Subcutaneous abdominal adipose tissue (tissue), 5 donors: ENCODE measurements at regions not wholly inside any gene's neighbourhood (a gene's known extent, or its start where the extent isn't known, plus 50 kb on each side); places are given as distances from the start of the nearest gene placed in this dataset.

Experiments used
- H3K27ac ChIP-seq: one replicate; pipeline ENCODE4 v1.7.0; 2013; ENCODE audit warnings: low read depth, mild to moderate bottlenecking, inconsistent platforms, low read length, moderate library complexity
- H3K27me3 ChIP-seq, 5 donors: one replicate each; pipeline ENCODE4 v1.7.0; 2013; ENCODE audit warnings: low read length in 5 of 5, inconsistent platforms in 1 of 5; ENCODE audit not compliant: control insufficient read depth in 5 of 5, insufficient read depth in 4 of 5
- H3K36me3 ChIP-seq, 5 donors: one replicate each; pipeline ENCODE4 v1.7.0; 2013; ENCODE audit warnings: low read length in 5 of 5; ENCODE audit not compliant: control insufficient read depth in 5 of 5, insufficient read depth in 5 of 5
- H3K4me1 ChIP-seq, 5 donors: one replicate each; pipeline ENCODE4 v1.7.0; 2013; ENCODE audit warnings: low read length in 5 of 5, mild to moderate bottlenecking in 3 of 5, moderate library complexity in 1 of 5; ENCODE audit not compliant: control insufficient read depth in 5 of 5, insufficient read depth in 5 of 5
- H3K4me3 ChIP-seq, 5 donors: one replicate each; pipeline ENCODE4 v1.7.0; 2013; ENCODE audit warnings: low read length in 5 of 5, low read depth in 1 of 5
- H3K9ac ChIP-seq, 5 donors: one replicate each; pipeline ENCODE4 v1.7.0; 2013; ENCODE audit warnings: low read length in 5 of 5, mild to moderate bottlenecking in 4 of 5, moderate library complexity in 3 of 5
- H3K9me3 ChIP-seq, 5 donors: one replicate each; pipeline ENCODE4 v1.7.0; 2013; ENCODE audit warnings: low read length in 5 of 5; ENCODE audit not compliant: control insufficient read depth in 5 of 5
- donor health status: healthy.
- donor health status: healthy.
- donor health status: healthy.
- donor health status: healthy.
- donor health status: healthy.

DNA sequence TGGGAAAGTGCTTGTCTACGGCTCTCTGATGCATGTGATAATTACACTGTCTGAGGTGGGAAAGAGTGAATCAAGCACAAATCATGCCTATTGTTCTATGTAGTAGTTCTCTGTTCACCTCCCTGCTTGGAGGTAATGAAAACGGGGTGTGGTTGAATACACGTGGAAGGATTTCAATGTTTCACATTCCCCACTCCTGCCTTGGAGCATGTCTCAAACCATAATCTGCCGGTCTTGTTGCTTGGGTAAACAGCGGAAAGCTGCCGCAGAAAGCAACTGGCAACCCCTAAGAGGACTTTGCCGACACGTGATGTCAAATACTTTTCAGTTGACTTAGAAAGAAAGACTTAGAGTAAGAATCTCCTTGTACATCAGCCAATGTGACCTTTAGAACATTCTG is 63.5 kb upstream of the MOCS2 start:
- Histone ChIP-seq H3K36me3 (no peaks in the 10 kb centered on the region), H3K9me3 (no peaks in the 10 kb centered on the region), H3K4me3 (no peak overlapping the region), H3K4me1 (peaks cover 0 to 10% (median 9%) of the 10 kb centered on the region in 5 donors), H3K27me3 (no peaks in the 10 kb centered on the region), H3K9ac (no peak overlapping the region), H3K27ac (no peak overlapping the region)

DNA sequence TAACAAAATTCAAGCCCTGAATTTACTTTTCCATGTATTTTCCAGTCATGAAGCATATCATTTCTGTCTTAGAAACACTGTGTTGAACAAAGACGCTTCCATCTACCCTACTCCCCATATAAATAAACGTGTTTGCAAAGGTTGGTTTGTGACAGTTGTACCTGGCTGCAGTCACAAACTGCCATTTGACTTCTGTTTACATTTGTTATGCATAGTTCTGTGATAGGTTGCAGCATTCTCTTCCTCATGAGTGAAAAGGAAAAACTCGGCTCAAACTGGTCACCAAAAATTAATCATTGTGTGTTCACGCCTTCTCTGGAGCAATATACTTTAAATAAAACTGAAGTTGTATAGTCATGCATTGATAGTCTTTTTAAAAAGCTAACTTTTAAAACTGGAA is 69.3 kb upstream of the MOCS2 start:
- Histone ChIP-seq H3K27me3 (no peaks in the 10 kb centered on the region), H3K4me1 (no peaks in the 10 kb centered on the region), H3K4me3 (no peak overlapping the region), H3K9ac (no peak overlapping the region), H3K27ac (no peak overlapping the region), H3K36me3 (no peaks in the 10 kb centered on the region), H3K9me3 (no peaks in the 10 kb centered on the region)

DNA sequence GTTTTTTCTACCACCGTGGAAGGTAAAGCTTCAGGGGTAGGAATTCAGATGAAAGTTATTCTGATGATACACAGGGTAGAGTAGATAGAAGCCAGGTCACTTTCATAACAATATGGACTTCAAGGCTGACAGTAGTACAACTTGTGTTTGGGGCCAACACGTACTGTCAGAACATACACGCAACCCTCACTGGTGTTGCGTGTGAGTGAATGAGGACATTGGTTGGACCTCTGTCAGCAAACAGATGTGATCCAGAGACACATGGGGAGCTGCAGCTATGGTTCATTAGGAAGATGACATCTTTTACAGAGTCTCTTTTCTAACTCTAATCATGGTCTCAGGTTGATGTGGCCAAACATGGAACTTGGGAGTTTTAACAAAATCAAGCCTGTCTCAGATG is 70.1 kb upstream of the MOCS2 start:
- no peak overlapping the region for H3K4me3 ChIP-seq
- no peak overlapping the region for H3K9ac ChIP-seq
- H3K27me3 ChIP-seq = no peaks in the 10 kb centered on the region
- no peaks in the 10 kb centered on the region for H3K36me3 ChIP-seq
- H3K27ac ChIP-seq = no peak overlapping the region
- H3K4me1 ChIP-seq = no peaks in the 10 kb centered on the region
- H3K9me3 ChIP-seq = no peaks in the 10 kb centered on the region

DNA sequence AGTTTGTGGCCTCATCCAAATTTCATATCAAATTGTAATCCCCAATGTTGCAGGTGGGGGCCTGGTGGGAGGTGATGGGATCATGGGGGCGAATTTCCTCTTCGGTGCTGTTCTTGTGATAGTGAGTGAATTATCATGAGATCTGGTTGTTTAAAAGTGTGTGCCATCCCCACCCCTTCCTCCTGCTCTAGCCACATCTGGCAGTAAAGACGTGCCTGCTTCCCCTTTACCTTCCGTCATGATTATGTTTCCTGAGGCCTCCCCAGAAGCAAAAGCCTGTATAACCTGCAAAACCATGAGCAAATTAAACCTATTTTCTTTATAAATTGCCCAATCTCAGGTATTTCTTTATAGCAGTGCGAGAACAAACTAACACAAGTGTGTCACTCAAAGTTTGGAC is 71.0 kb upstream of the MOCS2 start:
- no peak overlapping the region for H3K4me3 ChIP-seq

DNA sequence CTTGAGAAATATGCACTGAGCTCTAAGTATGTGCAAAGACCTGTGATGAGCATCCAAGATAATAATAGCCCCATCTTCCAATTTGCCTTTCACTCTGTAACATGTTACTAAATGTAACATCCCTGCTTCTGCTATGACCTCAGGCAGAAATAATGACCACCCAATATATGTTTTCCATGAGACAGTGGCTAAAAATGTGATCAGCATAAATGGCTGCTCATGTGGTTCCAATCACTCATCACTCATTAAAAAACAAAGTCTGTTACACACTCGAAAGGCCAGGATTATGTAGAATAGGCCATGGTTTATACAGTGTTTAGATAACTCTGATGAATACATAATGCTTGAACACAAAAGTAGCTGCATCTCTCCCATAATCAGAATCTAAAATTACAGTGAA is 71.4 kb upstream of the MOCS2 start:
- H3K9me3 ChIP-seq = no peaks in the 10 kb centered on the region
- H3K4me1 ChIP-seq = no peaks in the 10 kb centered on the region
- no peak overlapping the region for H3K27ac ChIP-seq
- no peak overlapping the region for H3K4me3 ChIP-seq
- H3K9ac ChIP-seq = no peak overlapping the region
- no peaks in the 10 kb centered on the region for H3K27me3 ChIP-seq
- H3K36me3 ChIP-seq = no peaks in the 10 kb centered on the region

More for the DNA sequence above, 71.0 kb upstream of the MOCS2 start:
- Histone ChIP-seq H3K27me3 (no peaks in the 10 kb centered on the region), H3K4me1 (no peaks in the 10 kb centered on the region), H3K9me3 (no peaks in the 10 kb centered on the region), H3K36me3 (no peaks in the 10 kb centered on the region), H3K9ac (no peak overlapping the region), H3K27ac (no peak overlapping the region)

DNA sequence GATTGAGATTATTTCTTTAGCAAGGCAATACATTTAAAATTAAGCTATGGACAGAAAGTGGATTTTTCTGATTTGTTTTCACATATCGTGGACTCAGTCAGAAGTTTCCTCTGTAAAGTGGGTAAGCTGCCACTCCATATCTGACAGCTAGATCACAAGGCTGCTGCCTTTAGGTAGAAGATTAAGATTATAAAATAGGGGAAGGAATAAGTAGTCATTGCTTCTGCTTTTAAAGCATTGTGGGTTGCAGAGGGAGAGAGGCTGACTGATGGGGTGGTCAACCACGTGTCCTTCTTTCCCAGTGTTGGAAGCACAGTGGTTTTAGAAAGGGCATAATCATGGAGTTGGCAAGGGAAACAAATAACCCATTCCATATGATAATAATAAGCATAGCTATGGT is 74.3 kb upstream of the MOCS2 start:
- Histone ChIP-seq H3K4me1 (no peaks in the 10 kb centered on the region), H3K27ac (no peak overlapping the region), H3K4me3 (no peak overlapping the region), H3K36me3 (no peaks in the 10 kb centered on the region), H3K9ac (no peak overlapping the region), H3K9me3 (no peaks in the 10 kb centered on the region), H3K27me3 (no peaks in the 10 kb centered on the region)

DNA sequence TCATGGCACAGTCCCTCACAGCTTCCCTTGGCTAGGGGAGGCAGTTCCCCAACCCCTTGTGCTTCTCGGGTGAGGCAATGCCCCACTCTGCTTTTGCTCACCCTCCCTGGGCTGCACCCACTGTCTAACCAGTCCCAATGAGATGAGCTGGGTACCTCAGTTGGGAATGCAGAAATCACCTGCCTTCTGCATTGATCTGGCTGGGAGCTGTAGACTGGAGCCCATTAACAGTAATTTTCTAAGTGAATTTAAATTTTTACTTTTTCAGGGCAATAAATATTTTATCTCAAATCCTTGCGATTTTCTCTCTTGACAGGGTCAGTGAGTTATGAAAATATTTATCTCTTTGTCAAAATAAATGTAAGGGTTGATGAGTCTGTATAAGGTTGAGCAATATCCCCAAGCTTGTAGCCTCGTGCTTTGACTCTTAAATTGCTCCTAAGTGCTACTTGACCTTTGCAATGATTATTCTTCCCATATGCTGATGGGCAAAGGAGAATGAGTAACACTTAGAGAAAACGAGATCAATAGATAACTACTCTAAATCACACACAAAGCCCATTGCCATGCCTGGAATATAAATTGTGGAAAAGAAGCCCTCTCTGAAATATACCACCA is 82.1 kb upstream of the MOCS2 start:
- no peaks in the 10 kb centered on the region for H3K4me1 ChIP-seq
- no peaks in the 10 kb centered on the region for H3K36me3 ChIP-seq
- H3K27ac ChIP-seq = no peak overlapping the region
- H3K9me3 ChIP-seq = peaks cover 0 to 5% (median 0%) of the 10 kb centered on the region in 5 donors
- H3K4me3 ChIP-seq = no peak overlapping the region
- H3K9ac ChIP-seq = no peak overlapping the region
- H3K27me3 ChIP-seq = no peaks in the 10 kb centered on the region

DNA sequence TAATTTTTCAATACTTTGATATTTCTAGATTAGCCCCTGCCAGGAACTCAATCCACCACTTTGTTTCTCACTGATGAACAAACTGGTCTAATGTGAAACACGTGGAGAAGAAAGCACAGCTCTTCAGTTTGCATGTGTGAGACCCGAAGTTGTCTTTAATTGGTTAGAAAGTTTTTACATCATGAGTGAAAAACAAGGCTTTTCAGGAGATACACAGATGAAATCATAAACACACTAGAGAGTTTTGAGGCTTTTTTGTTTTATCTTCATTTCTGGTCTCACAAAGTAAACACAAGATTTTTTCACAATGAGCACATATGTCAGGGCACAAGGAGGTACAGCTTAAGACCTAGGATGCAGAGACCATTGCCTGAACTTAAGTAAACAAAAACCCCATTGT is 84.5 kb upstream of the MOCS2 start:
- H3K9ac ChIP-seq = no peak overlapping the region
- H3K4me3 ChIP-seq = no peak overlapping the region
- no peaks in the 10 kb centered on the region for H3K27me3 ChIP-seq
- H3K36me3 ChIP-seq = no peaks in the 10 kb centered on the region
- H3K9me3 ChIP-seq = peaks cover 0 to 5% (median 0%) of the 10 kb centered on the region in 5 donors
- no peak overlapping the region for H3K27ac ChIP-seq
- peaks cover 0 to 7% (median 0%) of the 10 kb centered on the region in 5 donors for H3K4me1 ChIP-seq

DNA sequence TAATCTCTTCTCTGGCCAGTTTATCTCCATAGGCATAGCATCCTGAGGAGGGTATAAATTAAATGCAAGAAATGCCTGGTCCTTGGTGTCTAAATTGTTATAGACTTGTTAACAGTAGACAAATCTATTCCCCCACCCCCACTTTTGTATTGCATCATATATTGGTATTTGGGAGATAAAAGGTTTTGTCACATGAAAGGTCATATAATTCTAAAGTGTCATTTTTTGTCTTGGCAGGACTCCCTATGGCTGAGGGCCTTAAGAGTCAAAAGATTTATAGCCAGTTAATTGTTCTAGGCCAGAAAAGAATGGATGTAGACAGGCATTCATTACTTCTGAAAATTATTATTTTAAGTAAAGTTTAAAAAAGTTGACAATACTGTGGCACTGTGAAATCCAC is 90.3 kb upstream of the MOCS2 start:
- Histone ChIP-seq H3K27ac (no peak overlapping the region), H3K36me3 (no peaks in the 10 kb centered on the region), H3K27me3 (no peaks in the 10 kb centered on the region), H3K4me1 (peaks cover 0 to 11% (median 0%) of the 10 kb centered on the region in 5 donors), H3K9ac (no peak overlapping the region), H3K4me3 (no peak overlapping the region), H3K9me3 (no peaks in the 10 kb centered on the region)

DNA sequence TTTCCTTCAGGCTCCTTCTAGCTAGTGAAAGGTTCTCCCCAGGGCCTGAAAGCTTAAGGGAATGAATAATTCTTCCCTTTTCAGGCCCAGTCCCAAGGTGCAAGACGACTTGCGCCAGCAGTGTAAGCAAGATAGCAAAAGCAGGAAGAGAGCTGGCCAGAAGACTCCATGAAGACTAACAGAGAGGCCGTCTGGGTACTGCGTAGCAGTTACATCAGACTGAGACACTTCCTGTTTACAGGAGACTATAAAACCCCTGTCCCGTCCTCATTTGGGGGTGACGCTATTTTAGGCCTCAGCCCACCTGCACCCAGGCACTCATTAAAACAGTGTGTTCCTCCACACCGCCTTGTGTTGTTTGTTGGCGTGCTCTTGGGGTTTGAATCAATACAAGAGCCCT is 90.7 kb upstream of the MOCS2 start:
- no peaks in the 10 kb centered on the region for H3K27me3 ChIP-seq
- H3K4me1 ChIP-seq = peaks cover 0 to 11% (median 0%) of the 10 kb centered on the region in 5 donors
- no peak overlapping the region for H3K9ac ChIP-seq
- no peaks in the 10 kb centered on the region for H3K36me3 ChIP-seq
- H3K9me3 ChIP-seq = no peaks in the 10 kb centered on the region
- no peak overlapping the region for H3K4me3 ChIP-seq
- no peak overlapping the region for H3K27ac ChIP-seq

DNA sequence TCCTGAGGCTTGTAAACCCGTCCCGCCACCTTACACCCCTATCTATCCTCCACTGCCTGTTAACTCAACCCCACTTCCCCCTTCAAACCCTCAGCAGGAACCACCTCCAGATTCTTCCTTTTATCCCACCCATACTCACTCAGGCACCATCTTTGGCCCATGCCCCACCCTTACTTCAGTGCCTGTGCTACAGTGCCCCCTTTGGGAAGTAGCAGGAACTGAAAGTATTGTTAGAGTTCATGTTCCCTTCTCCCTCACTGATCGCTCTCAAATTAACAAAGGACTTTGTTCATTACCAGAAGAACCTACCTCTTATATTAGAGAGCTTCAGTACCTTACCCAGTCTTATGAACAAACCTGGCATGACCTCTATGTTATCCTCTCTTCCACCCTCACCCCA is 92.2 kb upstream of the MOCS2 start:
- no peak overlapping the region for H3K9ac ChIP-seq
- no peaks in the 10 kb centered on the region for H3K36me3 ChIP-seq
- H3K27ac ChIP-seq = no peak overlapping the region
- no peaks in the 10 kb centered on the region for H3K27me3 ChIP-seq
- H3K9me3 ChIP-seq = no peaks in the 10 kb centered on the region
- H3K4me3 ChIP-seq = no peak overlapping the region
- peaks cover 0 to 11% (median 0%) of the 10 kb centered on the region in 5 donors for H3K4me1 ChIP-seq
